SK-N-SH (cell line): ENCODE measurements at regions not wholly inside any gene's neighbourhood (a gene's known extent, or its start where the extent isn't known, plus 50 kb on each side); places are given as distances from the start of the nearest gene placed in this dataset.

Experiments used
- CTCF ChIA-PET: fragments of 300-600, 350-600 bp; formaldehyde crosslinking; extraction: SDS; loops from one replicate; lab custom pipeline; 2021; lab: Yijun Ruan, JAX
- POLR2A ChIA-PET: fragments of 350-600 bp; sonication (Branson Sonifier 250); formaldehyde crosslinking; extraction: SDS; loops from one replicate; lab custom pipeline; 2020; ENCODE audit warnings: antibody characterized with exemption, inconsistent platforms; lab: Yijun Ruan, JAX
- DNase-seq: peaks from one replicate; pipeline ENCODE4 v3.0.0; 2012
- H2AFZ ChIP-seq: fragments of 200-600 bp; sonication (generic); 2 replicates; pipeline ENCODE4 v1.8.1; 2016; ENCODE audit warnings: antibody characterized with exemption, mild to moderate bottlenecking, low read depth
- H3F3A ChIP-seq: fragments of 200-600 bp; sonication (generic); replicated peaks from 2 replicates; pipeline ENCODE3; 2016; ENCODE audit warnings: antibody characterized with exemption, mild to moderate bottlenecking; ENCODE audit not compliant: insufficient read depth
- H3K27ac ChIP-seq, 2 experiments: fragments of 200-500 bp in 1 of 2; fragments of 200-600 bp in 1 of 2; sonication (Bioruptor generic) in 1 of 2; sonication (generic), shearing (Covaris generic) in 1 of 2; 2 replicates each; pipeline versions ENCODE4 v1.5.1 to v1.6.1; 2014 to 2016; ENCODE audit warnings: low read depth in 2 of 2, inconsistent platforms in 1 of 2, low read length in 1 of 2, mild to moderate bottlenecking in 1 of 2, mixed read lengths in 1 of 2
- H3K27me3 ChIP-seq: fragments of 200-600 bp; sonication (generic), shearing (Covaris generic); 2 replicates; pipeline ENCODE4 v1.6.1; 2016; ENCODE audit warnings: mixed run types; ENCODE audit not compliant: insufficient read depth
- H3K36me3 ChIP-seq, 2 experiments: fragments of 200-500 bp in 1 of 2; fragments of 200-600 bp in 1 of 2; sonication (Bioruptor generic) in 1 of 2; sonication (generic) in 1 of 2; replicated peaks in 1 of 2; 2 replicates each; pipeline versions ENCODE3 to v1.5.1; 2014 to 2016; ENCODE audit warnings: low read length in 1 of 2, mild to moderate bottlenecking in 1 of 2; ENCODE audit not compliant: insufficient read depth in 2 of 2, control insufficient read depth in 1 of 2
- H3K4me1 ChIP-seq, 2 experiments: fragments of 200-500 bp in 1 of 2; fragments of 200-600 bp in 1 of 2; sonication (Bioruptor generic) in 1 of 2; sonication (generic), shearing (Covaris generic) in 1 of 2; 2 replicates each; pipeline versions ENCODE4 v1.5.1 to v1.6.1; 2014 to 2016; ENCODE audit warnings: low read depth in 1 of 2, low read length in 1 of 2, mixed run types in 1 of 2; ENCODE audit not compliant: insufficient read depth in 2 of 2, control insufficient read depth in 1 of 2
- H3K4me2 ChIP-seq: fragments of 200-600 bp; sonication (generic), shearing (Covaris generic); 2 replicates; pipeline ENCODE4 v1.6.1; 2017; ENCODE audit warnings: mixed run types
- H3K4me3 ChIP-seq, 2 experiments: fragments of 200-500 bp in 1 of 2; fragments of 200-600 bp in 1 of 2; sonication (Bioruptor generic) in 1 of 2; sonication (generic), shearing (Covaris generic) in 1 of 2; 2 replicates each; pipeline versions ENCODE4 v1.5.1 to v1.8.1; 2014 to 2016; ENCODE audit warnings: low read depth in 2 of 2, inconsistent platforms in 1 of 2, low read length in 1 of 2, mild to moderate bottlenecking in 1 of 2, mixed read lengths in 1 of 2, moderate library complexity in 1 of 2
- H3K79me2 ChIP-seq: fragments of 200-600 bp; sonication (generic); 2 replicates; pipeline ENCODE4 v1.8.1; 2017; ENCODE audit warnings: mild to moderate bottlenecking; ENCODE audit not compliant: insufficient read depth
- H3K9ac ChIP-seq: fragments of 200-600 bp; sonication (generic); 2 replicates; pipeline ENCODE4 v1.6.1; 2017; ENCODE audit warnings: mixed run types
- H3K9me2 ChIP-seq: fragments of 200-600 bp; sonication (generic); 2 replicates; pipeline ENCODE4 v1.6.1; 2017; ENCODE audit warnings: mixed run types
- H3K9me3 ChIP-seq: fragments of 200-600 bp; sonication (generic); 2 replicates; pipeline ENCODE4 v1.6.1; 2017; ENCODE audit warnings: mixed run types, mild to moderate bottlenecking, moderate library complexity
- H4K20me1 ChIP-seq: fragments of 200-600 bp; sonication (generic); 2 replicates; pipeline ENCODE4 v1.6.1; 2017; ENCODE audit warnings: mild to moderate bottlenecking, mixed run types; ENCODE audit not compliant: insufficient read depth
- CHD2 ChIP-seq: fragments of 150-350 bp; IDR thresholded peaks from 2 replicates; pipeline ENCODE4 v1.6.1; 2018; ENCODE audit warnings: low read length; ENCODE audit not compliant: partially characterized antibody
- EZH2phosphoT487 ChIP-seq: fragments of 200-600 bp; sonication (generic); IDR thresholded peaks from 2 replicates; pipeline ENCODE4 v1.6.1; 2017; ENCODE audit warnings: low read depth, mixed run types, mild to moderate bottlenecking, antibody characterized with exemption, moderate library complexity, borderline replicate concordance
- FOXJ3 ChIP-seq: sonication (generic); formaldehyde crosslinking; IDR thresholded peaks from 2 replicates; pipeline ENCODE4 v1.5.1; 2020; ENCODE audit warnings: mild to moderate bottlenecking, missing genetic modification reagents
- JUND ChIP-seq: IDR thresholded peaks from 2 replicates; pipeline ENCODE4 v1.4.0; 2012
- MAX ChIP-seq: IDR thresholded peaks from 2 replicates; pipeline ENCODE4 v1.4.0; 2012; ENCODE audit warnings: low read depth
- MXI1 ChIP-seq: IDR thresholded peaks from 2 replicates; pipeline ENCODE4 v1.6.1; 2012; ENCODE audit warnings: mild to moderate bottlenecking, low read depth, low read length, improper control_type of control experiment
- RAD21 ChIP-seq: IDR thresholded peaks from 2 replicates; pipeline ENCODE4 v1.6.1; 2012; ENCODE audit warnings: mild to moderate bottlenecking, low read length
- TAF1 ChIP-seq: IDR thresholded peaks from 2 replicates; pipeline ENCODE4 v1.6.1; 2012; ENCODE audit warnings: low read depth, mild to moderate bottlenecking, low read length, moderate library complexity, borderline replicate concordance
- TEAD4 ChIP-seq: IDR thresholded peaks from 2 replicates; pipeline ENCODE4 v1.4.0; 2012; ENCODE audit warnings: mild to moderate bottlenecking, borderline replicate concordance; ENCODE audit not compliant: insufficient read depth
- USF2 ChIP-seq: fragments of 150-350 bp; IDR thresholded peaks from 2 replicates; pipeline ENCODE4 v1.6.1; 2017; ENCODE audit warnings: antibody characterized with exemption, low read length, low read depth, borderline replicate concordance
- WGBS: methylation state at CpG from one replicate; pipeline ENCODE4 v1.1.6; 2017; ENCODE audit warnings: low lambda C conversion rate; 5-methylcytosine and 5-hydroxymethylcytosine counted together
- TF ChIP-seq, protein P1 (sequence below): fragments of 200-600 bp; sonication (generic); IDR thresholded peaks from 2 replicates; pipeline ENCODE4 v1.6.1; 2017; ENCODE audit warnings: antibody characterized with exemption, mild to moderate bottlenecking, moderate library complexity

GRCh38 chr12:105955976-105956375 lies 182.8 kb downstream of the NUAK1 start:
- TF ChIP-seq CHD2: no peak
- no peak overlapping the region for H3K27ac ChIP-seq
- H3K9ac ChIP-seq: no peak overlapping the region
- H4K20me1 ChIP-seq: no peaks in the 10 kb centered on the region
- 39% methylated on average over 2 of the region's 2 CpGs for WGBS
- H3K9me3 ChIP-seq: no peaks in the 10 kb centered on the region
- H2AFZ ChIP-seq: no peak overlapping the region
- no peaks in the 10 kb centered on the region for H3K79me2 ChIP-seq
- H3K4me2 ChIP-seq: no peak overlapping the region
- H3K27me3 ChIP-seq: no peaks in the 10 kb centered on the region
- no peaks in the 10 kb centered on the region for H3K9me2 ChIP-seq
- H3K4me3 ChIP-seq: no peak overlapping the region
- no peaks in the 10 kb centered on the region for H3F3A ChIP-seq
- no peaks in the 10 kb centered on the region for H3K36me3 ChIP-seq
- POLR2A ChIA-PET: no interaction called here
- H3K4me1 ChIP-seq: no peaks in the 10 kb centered on the region
- CTCF ChIA-PET: no interaction called here
- DNase-seq: no peak

DNA sequence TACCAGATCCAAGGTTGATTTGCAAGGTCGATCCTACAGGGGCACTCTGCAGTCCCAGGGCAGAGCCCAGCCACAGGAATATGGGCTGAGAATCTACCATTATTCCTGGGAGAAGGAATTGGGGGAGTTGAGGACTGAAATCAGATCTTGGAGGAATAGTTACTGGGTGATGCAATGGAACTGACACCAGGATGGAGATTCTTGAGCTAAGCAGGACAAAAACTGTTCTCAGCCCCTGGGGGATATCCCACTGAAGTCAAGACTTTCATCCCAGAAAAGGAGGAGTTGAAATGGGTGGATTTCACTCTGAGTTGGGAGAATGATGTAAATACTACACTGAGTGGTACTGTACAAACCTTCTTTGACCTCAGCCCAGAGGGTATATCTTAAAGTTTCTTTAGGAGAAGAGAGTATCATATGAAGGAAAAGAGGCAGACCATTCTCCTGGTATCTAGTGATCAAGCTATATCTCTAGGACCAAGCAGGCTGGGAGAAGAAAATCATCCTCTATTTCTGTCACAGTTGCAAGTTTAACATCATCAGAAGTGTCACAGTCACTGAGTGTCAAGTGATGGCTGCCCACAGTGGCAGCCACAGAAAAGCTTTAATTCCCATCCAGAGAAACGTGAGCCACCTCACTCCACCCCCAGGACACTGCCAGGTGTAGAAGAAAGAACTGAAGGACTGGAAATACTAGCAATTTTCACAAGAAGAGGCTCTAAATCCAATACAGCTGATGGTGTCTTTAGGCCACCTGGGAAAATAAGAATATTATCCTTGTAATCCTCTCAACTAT lies 181.9 kb downstream of the NUAK1 start:
- Histone ChIP-seq H3K27ac (no peak overlapping the region), H3K4me1 (no peaks in the 10 kb centered on the region), H3K9me2 (no peaks in the 10 kb centered on the region), H3K36me3 (no peaks in the 10 kb centered on the region), H3K4me3 (no peak overlapping the region), H4K20me1 (no peaks in the 10 kb centered on the region), H3K79me2 (no peaks in the 10 kb centered on the region), H3K9me3 (no peaks in the 10 kb centered on the region), H3K27me3 (no peaks in the 10 kb centered on the region), H3F3A (no peaks in the 10 kb centered on the region)
- no peak for DNase-seq
- CTCF ChIA-PET: no interaction called here
- POLR2A ChIA-PET: no interaction called here
- no peak for TF ChIP-seq JUND
- TF ChIP-seq USF2: no peak
- no peak for TF ChIP-seq MAX
- TF ChIP-seq RAD21: no peak
- TF ChIP-seq MXI1: no peak
- TF ChIP-seq CHD2: no peak
- TF ChIP-seq, protein P1, sequence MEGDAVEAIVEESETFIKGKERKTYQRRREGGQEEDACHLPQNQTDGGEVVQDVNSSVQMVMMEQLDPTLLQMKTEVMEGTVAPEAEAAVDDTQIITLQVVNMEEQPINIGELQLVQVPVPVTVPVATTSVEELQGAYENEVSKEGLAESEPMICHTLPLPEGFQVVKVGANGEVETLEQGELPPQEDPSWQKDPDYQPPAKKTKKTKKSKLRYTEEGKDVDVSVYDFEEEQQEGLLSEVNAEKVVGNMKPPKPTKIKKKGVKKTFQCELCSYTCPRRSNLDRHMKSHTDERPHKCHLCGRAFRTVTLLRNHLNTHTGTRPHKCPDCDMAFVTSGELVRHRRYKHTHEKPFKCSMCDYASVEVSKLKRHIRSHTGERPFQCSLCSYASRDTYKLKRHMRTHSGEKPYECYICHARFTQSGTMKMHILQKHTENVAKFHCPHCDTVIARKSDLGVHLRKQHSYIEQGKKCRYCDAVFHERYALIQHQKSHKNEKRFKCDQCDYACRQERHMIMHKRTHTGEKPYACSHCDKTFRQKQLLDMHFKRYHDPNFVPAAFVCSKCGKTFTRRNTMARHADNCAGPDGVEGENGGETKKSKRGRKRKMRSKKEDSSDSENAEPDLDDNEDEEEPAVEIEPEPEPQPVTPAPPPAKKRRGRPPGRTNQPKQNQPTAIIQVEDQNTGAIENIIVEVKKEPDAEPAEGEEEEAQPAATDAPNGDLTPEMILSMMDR: no peak
- TF ChIP-seq TEAD4: no peak
- no peak for TF ChIP-seq EZH2phosphoT487
- TF ChIP-seq FOXJ3 (CRISPR knock-in tag): no peak
- TF ChIP-seq TAF1: no peak
- TF ChIP-seq, all 33 proteins: peak for 0
- no peak overlapping the region for H2AFZ ChIP-seq
- 26% methylated on average over 2 of the region's 2 CpGs for WGBS
- H3K9ac ChIP-seq: no peak overlapping the region
- H3K4me2 ChIP-seq: no peak overlapping the region
